ENCODE measurements at regions not wholly inside any gene's neighbourhood (a gene's known extent, or its start where the extent isn't known, plus 50 kb on each side); places are given as distances from the start of the nearest gene placed in this dataset.

- DNase-seq, result no peak
Measured at GRCh38 chr6:4575714-4576113, 200.5 kb upstream of the CDYL start.

GRCh38 chr6:4574007-4574406 is 202.2 kb upstream of the CDYL start:
- H3K27ac ChIP-seq, result no peak overlapping the region
- no peak for TF ChIP-seq POLR2A (IDR thresholded peaks at IDR 0.05)
- TF ChIP-seq CTCF (IDR thresholded peaks at IDR 0.05 in 8 of 11, conservative IDR thresholded peaks at IDR 0.05 in 3 of 11), result no peak
- no peak for TF ChIP-seq POLR2AphosphoS5 (IDR thresholded peaks at IDR 0.05)
- no peaks in the 10 kb centered on the region for H3K36me3 ChIP-seq
- no peak overlapping the region for H3K4me3 ChIP-seq
- no peak for DNase-seq
- no peaks in the 10 kb centered on the region for H3K4me1 ChIP-seq
- no peaks in the 10 kb centered on the region for H3K27me3 ChIP-seq (replicated peaks in 1 of 7)
- peaks cover 0 to 30% (median 29%) of the 10 kb centered on the region in 8 donors for H3K9me3 ChIP-seq
- 86 to 91% (median 87%) methylated on average over 2 of the region's 2 CpGs for WGBS, 5 donors
- intact Hi-C loops (cut with DNase I; ENCODE audit: low total_unique reads), result no loop called here

More at GRCh38 chr6:4575714-4576113, 200.5 kb upstream of the CDYL start:
- intact Hi-C loops (cut with DNase I; ENCODE audit: low total_unique reads), result no loop called here
- TF ChIP-seq POLR2A (IDR thresholded peaks at IDR 0.05) (no peak), CTCF (IDR thresholded peaks at IDR 0.05 in 8 of 11, conservative IDR thresholded peaks at IDR 0.05 in 3 of 11) (no peak), POLR2AphosphoS5 (IDR thresholded peaks at IDR 0.05) (no peak)
- Histone ChIP-seq H3K4me3 (no peak overlapping the region), H3K9me3 (peaks cover 0 to 16% (median 16%) of the 10 kb centered on the region in 8 donors), H3K4me1 (no peaks in the 10 kb centered on the region), H3K36me3 (no peaks in the 10 kb centered on the region), H3K27me3 (replicated peaks in 1 of 7) (no peaks in the 10 kb centered on the region), H3K27ac (no peak overlapping the region)
- WGBS, 5 donors, result 88 to 91% (median 88%) methylated on average over 5 of the region's 5 CpGs

- TF ChIP-seq POLR2A (IDR thresholded peaks at IDR 0.05) (no peak), CTCF (IDR thresholded peaks at IDR 0.05 in 8 of 11, conservative IDR thresholded peaks at IDR 0.05 in 3 of 11) (no peak)
- intact Hi-C loops (cut with DNase I; ENCODE audit: low total_unique reads), result no loop called here
- no peaks in the 10 kb centered on the region for H3K36me3 ChIP-seq
- peaks cover 0 to 30% (median 29%) of the 10 kb centered on the region in 8 donors for H3K9me3 ChIP-seq
- no peak overlapping the region for H3K4me3 ChIP-seq
- WGBS, 5 donors, result 94 to 98% (median 98%) methylated on average over 2 of the region's 2 CpGs
- H3K27ac ChIP-seq, result no peak overlapping the region
- H3K4me1 ChIP-seq, result no peaks in the 10 kb centered on the region
- H3K27me3 ChIP-seq (replicated peaks in 1 of 7), result peaks cover 0 to 1% (median 0%) of the 10 kb centered on the region in 7 donors
- DNase-seq, result no peak
Measured at GRCh38 chr6:4571011-4571410, 205.2 kb upstream of the CDYL start.

- intact Hi-C loops (cut with DNase I; ENCODE audit: low total_unique reads), result no loop called here
- 85 to 94% (median 87%) methylated on average over 5 of the region's 5 CpGs for WGBS, 5 donors
- no peak for DNase-seq
Measured at GRCh38 chr6:4568138-4568537, 208.1 kb upstream of the CDYL start.

More at GRCh38 chr6:4568138-4568537, 208.1 kb upstream of the CDYL start:
- TF ChIP-seq CTCF (IDR thresholded peaks at IDR 0.05 in 8 of 11, conservative IDR thresholded peaks at IDR 0.05 in 3 of 11) (no peak), POLR2A (IDR thresholded peaks at IDR 0.05) (no peak), POLR2AphosphoS5 (IDR thresholded peaks at IDR 0.05) (no peak)
- peaks cover 0 to 3% (median 0%) of the 10 kb centered on the region in 7 donors for H3K27me3 ChIP-seq (replicated peaks in 1 of 7)
- peaks cover 0 to 30% (median 29%) of the 10 kb centered on the region in 8 donors for H3K9me3 ChIP-seq
- H3K36me3 ChIP-seq, result no peaks in the 10 kb centered on the region
- no peak overlapping the region for H3K4me3 ChIP-seq
- H3K27ac ChIP-seq, result no peak overlapping the region
- H3K4me1 ChIP-seq, result no peaks in the 10 kb centered on the region

Data from spleen (tissue), 11 donors.